Transverse colon (tissue), 4 donors: ENCODE measurements at regions not wholly inside any gene's neighbourhood (a gene's known extent, or its start where the extent isn't known, plus 50 kb on each side); places are given as distances from the start of the nearest gene placed in this dataset.

Experiments used
- DNase-seq: peaks from one replicate; pipeline ENCODE4 v3.0.0-alpha.2; 2019
- H3K27ac ChIP-seq, 4 donors: fragments of 200-600 bp; sonication (generic); 2 replicates each; pipeline ENCODE4 v1.5.1; 2016 to 2018; ENCODE audit warnings: inconsistent platforms in 4 of 4
- H3K27me3 ChIP-seq: fragments of 200-600 bp; sonication (generic); 2 replicates; pipeline ENCODE4 v1.5.1; 2017; ENCODE audit warnings: inconsistent platforms
- H3K36me3 ChIP-seq, 4 donors: fragments of 200-600 bp; sonication (generic); 2 replicates each; pipeline ENCODE4 v1.5.1; 2017 to 2019; ENCODE audit warnings: inconsistent platforms in 4 of 4
- H3K4me1 ChIP-seq, 4 donors: fragments of 200-600 bp; sonication (generic); 2 replicates each; pipeline ENCODE4 v1.5.1; 2017 to 2020; ENCODE audit warnings: inconsistent platforms in 4 of 4
- H3K4me3 ChIP-seq, 4 donors: fragments of 200-600 bp; sonication (generic); 1 replicate in 1 of 4; 2 replicates in 3 of 4; pipeline versions ENCODE4 v1.5.1 to v1.6.1; 2017 to 2019; ENCODE audit warnings: inconsistent platforms in 4 of 4
- H3K9me3 ChIP-seq, 2 donors: fragments of 200-600 bp; sonication (generic); 2 replicates each; pipeline ENCODE4 v1.5.1; 2017 to 2019; ENCODE audit warnings: inconsistent platforms in 2 of 2
- CTCF ChIP-seq, 5 experiments: fragments of 200-600 bp in 3 of 5; fragments of 450-650 bp in 2 of 5; sonication (generic) in 3 of 5; IDR thresholded peaks; 1 replicate in 2 of 5; 2 replicates in 3 of 5; pipeline ENCODE4 v1.5.1; 2016 to 2017; ENCODE audit warnings: antibody characterized with exemption in 5 of 5, inconsistent platforms in 3 of 5, mild to moderate bottlenecking in 2 of 5, moderate library complexity in 1 of 5
- EP300 ChIP-seq: sonication (generic); formaldehyde crosslinking; IDR thresholded peaks from one replicate; pipeline ENCODE4 v1.6.1; 2017; ENCODE audit warnings: antibody characterized with exemption, low read depth
- POLR2A ChIP-seq: fragments of 450-650 bp; IDR thresholded peaks from one replicate; pipeline ENCODE4 v1.6.1; 2016; ENCODE audit warnings: antibody characterized with exemption, mild to moderate bottlenecking, moderate library complexity
- POLR2AphosphoS5 ChIP-seq, 3 donors: sonication (generic); formaldehyde crosslinking; IDR thresholded peaks; one replicate each; pipeline ENCODE4 v1.6.1; 2016; ENCODE audit warnings: antibody characterized with exemption in 3 of 3
- WGBS, 2 donors: methylation state at CpG; one replicate each; pipeline ENCODE4 v1.1.5; 2018; ENCODE audit warnings: low coverage in 1 of 2; 5-methylcytosine and 5-hydroxymethylcytosine counted together
- in situ Hi-C, 4 donors: fragments of 200-750 bp; cut with MboI; loops; one replicate each; pipeline versions ENCODE4 v1.15.0 to v1.15.1; 2017; ENCODE audit warnings: low sequenced_read_pairs in 3 of 4, low pct_ligation_motif_present in 1 of 4, low pct_unique_long_range_greater_than_20kb in 1 of 4
- intact Hi-C: fragments of 100-400 bp; cut with DNase I; formaldehyde crosslinking; loops from one replicate; pipeline ENCODE4 v1.15.1; 2023; ENCODE audit warnings: low total_unique reads

- H3K27ac ChIP-seq = no peak overlapping the region
- WGBS, 2 donors = 0 to 30% methylated on average over 1 to 25 of the region's 25 CpGs
- DNase-seq = no peak
- H3K36me3 ChIP-seq = no peaks in the 10 kb centered on the region
- H3K27me3 ChIP-seq = peaks cover 99% of the 10 kb centered on the region
- intact Hi-C loops = no loop called here
- no peak overlapping the region for H3K4me3 ChIP-seq
- no peak for TF ChIP-seq CTCF (IDR thresholded peaks at IDR 0.05)
- TF ChIP-seq POLR2AphosphoS5 (IDR thresholded peaks at IDR 0.05) = no peak
- no peak for TF ChIP-seq EP300
- TF ChIP-seq POLR2A = no peak
- in situ Hi-C loops = loop anchor here in 3 of 4 donors (25.0 kb wide), 1 partner anchor 592 kb away; no protein-coding TSS in a partner anchor
- H3K9me3 ChIP-seq = no peaks in the 10 kb centered on the region
- H3K4me1 ChIP-seq = peaks cover 6 to 23% (median 19%) of the 10 kb centered on the region in 4 donors
These were observed 56.2 kb upstream of the TMEM33 start for GRCh38 chr4:41878991-41879491.

GRCh38 chr4:41878170-41878969, 56.9 kb upstream of the TMEM33 start:
- H3K36me3 ChIP-seq = no peaks in the 10 kb centered on the region
- TF ChIP-seq EP300 (no peak), POLR2AphosphoS5 (IDR thresholded peaks at IDR 0.05) (no peak), POLR2A (no peak), CTCF (IDR thresholded peaks at IDR 0.05) (no peak)
- peaks cover 6 to 23% (median 19%) of the 10 kb centered on the region in 4 donors for H3K4me1 ChIP-seq
- no peaks in the 10 kb centered on the region for H3K9me3 ChIP-seq
- in situ Hi-C loops = loop anchor here in 3 of 4 donors (25.0 kb wide), 1 partner anchor 591 kb away; no protein-coding TSS in a partner anchor
- no peak overlapping the region for H3K27ac ChIP-seq
- no peak overlapping the region for H3K4me3 ChIP-seq
- no peak for DNase-seq
- intact Hi-C loops = no loop called here
- peaks cover 100% of the 10 kb centered on the region for H3K27me3 ChIP-seq
- WGBS, 2 donors = 29 to 35% methylated on average over 14 to 40 of the region's 41 CpGs

GRCh38 chr4:41877020-41877796, 58.0 kb upstream of the TMEM33 start:
- Histone ChIP-seq H3K4me1 (peaks cover 5 to 19% (median 15%) of the 10 kb centered on the region in 4 donors), H3K4me3 (no peak overlapping the region), H3K36me3 (no peaks in the 10 kb centered on the region), H3K27me3 (peaks cover 100% of the 10 kb centered on the region), H3K9me3 (no peaks in the 10 kb centered on the region), H3K27ac (no peak overlapping the region)
- 60 to 62% methylated on average over 1 to 7 of the region's 7 CpGs for WGBS, 2 donors
- DNase-seq = no peak
- TF ChIP-seq POLR2AphosphoS5 (IDR thresholded peaks at IDR 0.05) (no peak), POLR2A (no peak), EP300 (no peak), CTCF (IDR thresholded peaks at IDR 0.05) (no peak)
- in situ Hi-C loops = loop anchor here in 3 of 4 donors (25.0 kb wide), 1 partner anchor 590 kb away; no protein-coding TSS in a partner anchor
- intact Hi-C loops = no loop called here

GRCh38 chr4:41874873-41875272, 60.4 kb upstream of the TMEM33 start:
- Histone ChIP-seq H3K36me3 (no peaks in the 10 kb centered on the region), H3K27ac (no peak overlapping the region), H3K4me3 (no peak overlapping the region), H3K27me3 (peaks cover 100% of the 10 kb centered on the region), H3K4me1 (no peaks in the 10 kb centered on the region), H3K9me3 (no peaks in the 10 kb centered on the region)
- intact Hi-C loops (no loop called here), in situ Hi-C loops (loop anchor here in 3 of 4 donors (25.0 kb wide), 1 partner anchor 588 kb away; no protein-coding TSS in a partner anchor)
- DNase-seq = no peak
- no peak for TF ChIP-seq EP300
- TF ChIP-seq POLR2AphosphoS5 (IDR thresholded peaks at IDR 0.05) = no peak
- TF ChIP-seq CTCF (IDR thresholded peaks at IDR 0.05) = no peak
- TF ChIP-seq POLR2A = no peak
